Neural progenitor cell (in vitro differentiated cells): ENCODE measurements at regions not wholly inside any gene's neighbourhood (a gene's known extent, or its start where the extent isn't known, plus 50 kb on each side); places are given as distances from the start of the nearest gene placed in this dataset.
A peak's percentile ranks its signal among the peaks of the same experiment; 100 is the strongest.

ENCODE experiments used
- DNase-seq: peaks from one replicate; pipeline ENCODE4 v3.0.0-alpha.2; 2016; ENCODE audit warnings: low spot score
- H2AFZ ChIP-seq: fragments of 200-600 bp; sonication (generic); replicated peaks from 2 replicates; pipeline ENCODE4 v1.6.1; 2016; ENCODE audit warnings: antibody characterized with exemption
- H3F3A ChIP-seq: fragments of 200-600 bp; sonication (generic); 2 replicates; pipeline ENCODE4 v1.6.1; 2016; ENCODE audit warnings: antibody characterized with exemption, low read depth
- H3K27ac ChIP-seq: fragments of 200-600 bp; sonication (generic); 2 replicates; pipeline ENCODE4 v1.5.1; 2016; ENCODE audit warnings: mild to moderate bottlenecking
- H3K27me3 ChIP-seq: fragments of 200-600 bp; sonication (generic); 2 replicates; pipeline ENCODE4 v1.6.1; 2016; ENCODE audit warnings: mild to moderate bottlenecking, moderate library complexity
- H3K36me3 ChIP-seq: fragments of 200-600 bp; sonication (generic); 2 replicates; pipeline ENCODE4 v1.5.1; 2016
- H3K4me1 ChIP-seq: fragments of 200-600 bp; sonication (generic); 2 replicates; pipeline ENCODE4 v1.6.1; 2016; ENCODE audit warnings: mixed run types
- H3K4me2 ChIP-seq: fragments of 200-600 bp; sonication (generic); 2 replicates; pipeline ENCODE4 v1.6.1; 2016
- H3K4me3 ChIP-seq: fragments of 200-600 bp; sonication (generic); 2 replicates; pipeline ENCODE4 v1.5.1; 2016
- H3K79me2 ChIP-seq: fragments of 200-600 bp; sonication (generic); 2 replicates; pipeline ENCODE4 v1.6.1; 2016; ENCODE audit warnings: low read depth
- H3K9ac ChIP-seq: fragments of 200-600 bp; sonication (generic); 2 replicates; pipeline ENCODE4 v1.6.1; 2016
- H3K9me3 ChIP-seq: fragments of 200-600 bp; sonication (generic); 2 replicates; pipeline ENCODE4 v1.5.1; 2016; ENCODE audit warnings: low read depth
- H4K20me1 ChIP-seq: fragments of 200-600 bp; sonication (generic); 2 replicates; pipeline ENCODE4 v1.6.1; 2016; ENCODE audit warnings: low read depth
- H3K27ac Mint-ChIP-seq: 3 replicates; pipeline ENCODE4 v1.8.0; 2021; ENCODE audit warnings: mixed read lengths
- H3K27me3 Mint-ChIP-seq: 2 replicates; pipeline ENCODE4 v1.8.0; 2022; ENCODE audit warnings: low read depth, mild to moderate bottlenecking, inconsistent platforms, moderate library complexity, mixed read lengths; ENCODE audit not compliant: insufficient read depth
- H3K36me3 Mint-ChIP-seq: 3 replicates; pipeline ENCODE4 v1.8.0; 2021; ENCODE audit warnings: mixed read lengths
- H3K4me1 Mint-ChIP-seq: 3 replicates; pipeline ENCODE4 v1.8.0; 2021; ENCODE audit warnings: mixed read lengths
- H3K4me3 Mint-ChIP-seq: 3 replicates; pipeline ENCODE4 v1.8.0; 2021; ENCODE audit warnings: mild to moderate bottlenecking, moderate library complexity, mixed read lengths
- H3K9me3 Mint-ChIP-seq: 3 replicates; pipeline ENCODE4 v1.8.0; 2020; ENCODE audit warnings: mixed read lengths
- CTCF ChIP-seq: fragments of 200-600 bp; sonication (generic); IDR thresholded peaks from 2 replicates; pipeline ENCODE4 v1.5.1; 2017; ENCODE audit warnings: antibody characterized with exemption, mild to moderate bottlenecking
- EZH2 ChIP-seq: fragments of 200-600 bp; sonication (generic); IDR thresholded peaks from 2 replicates; pipeline ENCODE4 v1.6.1; 2017; ENCODE audit warnings: antibody characterized with exemption, mild to moderate bottlenecking, moderate library complexity
- EZH2phosphoT487 ChIP-seq: fragments of 200-600 bp; sonication (generic); IDR thresholded peaks from 2 replicates; pipeline ENCODE4 v1.6.1; 2017; ENCODE audit warnings: antibody characterized with exemption

DNA sequence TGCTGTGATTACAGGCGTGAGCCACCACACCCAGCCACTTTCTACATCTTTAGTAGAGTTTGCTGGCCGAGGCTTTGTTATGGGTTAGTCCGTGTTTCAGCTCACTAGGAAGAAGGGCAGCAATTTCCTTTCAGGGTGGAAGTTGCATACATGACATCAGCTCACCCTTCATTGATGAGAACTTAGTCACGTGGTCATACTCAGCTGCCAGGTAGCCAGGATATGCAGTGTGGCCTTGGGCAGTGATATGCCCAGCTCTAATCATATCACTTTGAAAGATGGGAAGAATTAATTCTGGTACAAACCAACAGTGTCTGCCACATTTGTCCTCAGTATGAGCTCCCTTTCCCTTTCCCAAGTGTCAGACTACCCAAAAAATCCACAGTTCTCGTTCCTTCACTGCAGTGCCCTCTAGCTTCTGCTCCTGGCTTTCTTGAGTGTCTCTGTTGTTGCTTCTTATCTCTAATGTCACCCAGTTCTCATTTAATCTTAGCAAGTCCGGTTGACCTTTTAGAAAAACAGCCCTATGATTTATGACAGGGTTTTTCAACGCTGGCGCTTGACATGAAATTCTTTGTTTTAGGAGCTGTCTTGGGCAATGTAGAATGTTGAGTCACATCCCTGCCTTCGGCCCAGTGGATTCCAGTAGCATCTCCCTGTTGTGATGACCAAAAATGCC lies 108.7 kb upstream of the ITGB1 start:
- H3K27ac ChIP-seq, result no peak overlapping the region
- no peaks in the 10 kb centered on the region for H3F3A ChIP-seq
- H2AFZ ChIP-seq, result no peak overlapping the region
- Mint-ChIP-seq H3K4me3 (no peak overlapping the region), H3K36me3 (no peaks in the 10 kb centered on the region), H3K27me3 (peaks cover 6% of the 10 kb centered on the region), H3K9me3 (peaks cover 7% of the 10 kb centered on the region), H3K27ac (no peak overlapping the region), H3K4me1 (no peaks in the 10 kb centered on the region)
- no peak for DNase-seq
- no peaks in the 10 kb centered on the region for H3K9me3 ChIP-seq
- H3K27me3 ChIP-seq, result no peaks in the 10 kb centered on the region
- no peak overlapping the region for H3K9ac ChIP-seq
- no peaks in the 10 kb centered on the region for H3K36me3 ChIP-seq
- H3K4me3 ChIP-seq, result no peak overlapping the region
- no peak overlapping the region for H3K4me2 ChIP-seq
- H4K20me1 ChIP-seq, result no peaks in the 10 kb centered on the region
- TF ChIP-seq EZH2phosphoT487, result no peak
- TF ChIP-seq CTCF, result peak; percentile 38
- no peaks in the 10 kb centered on the region for H3K79me2 ChIP-seq
- no peaks in the 10 kb centered on the region for H3K4me1 ChIP-seq

GRCh38 chr10:33065111-33065510 lies 107.1 kb upstream of the ITGB1 start:
- no peak for TF ChIP-seq EZH2phosphoT487
- TF ChIP-seq CTCF, result no peak
- no peak for TF ChIP-seq EZH2
- H3K9me3 ChIP-seq, result no peaks in the 10 kb centered on the region
- H3F3A ChIP-seq, result no peaks in the 10 kb centered on the region
- H3K4me3 ChIP-seq, result no peak overlapping the region
- no peak for DNase-seq
- no peak overlapping the region for H3K27ac ChIP-seq
- Mint-ChIP-seq H3K4me1 (no peaks in the 10 kb centered on the region), H3K36me3 (no peaks in the 10 kb centered on the region), H3K27ac (no peak overlapping the region), H3K9me3 (peaks cover 9% of the 10 kb centered on the region), H3K27me3 (peaks cover 6% of the 10 kb centered on the region), H3K4me3 (no peak overlapping the region)
- no peak overlapping the region for H2AFZ ChIP-seq
- no peaks in the 10 kb centered on the region for H4K20me1 ChIP-seq
- no peaks in the 10 kb centered on the region for H3K79me2 ChIP-seq
- no peak overlapping the region for H3K9ac ChIP-seq
- H3K27me3 ChIP-seq, result no peaks in the 10 kb centered on the region
- H3K36me3 ChIP-seq, result no peaks in the 10 kb centered on the region
- H3K4me2 ChIP-seq, result no peak overlapping the region
- H3K4me1 ChIP-seq, result no peaks in the 10 kb centered on the region

GRCh38 chr10:33064706-33065105 lies 106.7 kb upstream of the ITGB1 start:
- Histone ChIP-seq H3K27me3 (no peaks in the 10 kb centered on the region), H3F3A (no peaks in the 10 kb centered on the region), H4K20me1 (no peaks in the 10 kb centered on the region), H3K79me2 (no peaks in the 10 kb centered on the region), H3K27ac (no peak overlapping the region), H3K9me3 (no peaks in the 10 kb centered on the region), H3K4me1 (no peaks in the 10 kb centered on the region), H3K4me2 (no peak overlapping the region), H2AFZ (no peak overlapping the region), H3K4me3 (no peak overlapping the region), H3K36me3 (no peaks in the 10 kb centered on the region), H3K9ac (no peak overlapping the region)
- Mint-ChIP-seq H3K36me3 (no peaks in the 10 kb centered on the region), H3K27me3 (peaks cover 3% of the 10 kb centered on the region), H3K4me1 (no peaks in the 10 kb centered on the region), H3K9me3 (peaks cover 9% of the 10 kb centered on the region), H3K4me3 (no peak overlapping the region), H3K27ac (no peak overlapping the region)
- TF ChIP-seq EZH2phosphoT487, result no peak
- TF ChIP-seq EZH2, result no peak
- no peak for TF ChIP-seq CTCF
- DNase-seq, result no peak
